Vagina (tissue), 2 donors: ENCODE measurements at regions not wholly inside any gene's neighbourhood (a gene's known extent, or its start where the extent isn't known, plus 50 kb on each side); places are given as distances from the start of the nearest gene placed in this dataset.

Experiments used
- POLR2AphosphoS5 ChIP-seq, 2 donors: sonication (generic); formaldehyde crosslinking; IDR thresholded peaks; one replicate each; pipeline ENCODE4 v1.9.0; 2017; ENCODE audit warnings: antibody characterized with exemption in 2 of 2, mild to moderate bottlenecking in 2 of 2, low read depth in 1 of 2; ENCODE audit not compliant: insufficient read depth in 1 of 2
- TF ChIP-seq, protein P1 (sequence below), 3 experiments: fragments of 450-650 bp in 2 of 3; fragments of 200-600 bp in 1 of 3; sonication (generic) in 1 of 3; IDR thresholded peaks; one replicate each; pipeline ENCODE4 v1.5.1; 2017 to 2019; ENCODE audit warnings: antibody characterized with exemption in 3 of 3, mild to moderate bottlenecking in 2 of 3, moderate library complexity in 2 of 3

- TF ChIP-seq, protein P1, sequence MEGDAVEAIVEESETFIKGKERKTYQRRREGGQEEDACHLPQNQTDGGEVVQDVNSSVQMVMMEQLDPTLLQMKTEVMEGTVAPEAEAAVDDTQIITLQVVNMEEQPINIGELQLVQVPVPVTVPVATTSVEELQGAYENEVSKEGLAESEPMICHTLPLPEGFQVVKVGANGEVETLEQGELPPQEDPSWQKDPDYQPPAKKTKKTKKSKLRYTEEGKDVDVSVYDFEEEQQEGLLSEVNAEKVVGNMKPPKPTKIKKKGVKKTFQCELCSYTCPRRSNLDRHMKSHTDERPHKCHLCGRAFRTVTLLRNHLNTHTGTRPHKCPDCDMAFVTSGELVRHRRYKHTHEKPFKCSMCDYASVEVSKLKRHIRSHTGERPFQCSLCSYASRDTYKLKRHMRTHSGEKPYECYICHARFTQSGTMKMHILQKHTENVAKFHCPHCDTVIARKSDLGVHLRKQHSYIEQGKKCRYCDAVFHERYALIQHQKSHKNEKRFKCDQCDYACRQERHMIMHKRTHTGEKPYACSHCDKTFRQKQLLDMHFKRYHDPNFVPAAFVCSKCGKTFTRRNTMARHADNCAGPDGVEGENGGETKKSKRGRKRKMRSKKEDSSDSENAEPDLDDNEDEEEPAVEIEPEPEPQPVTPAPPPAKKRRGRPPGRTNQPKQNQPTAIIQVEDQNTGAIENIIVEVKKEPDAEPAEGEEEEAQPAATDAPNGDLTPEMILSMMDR (IDR thresholded peaks at IDR 0.05), result no peak
- TF ChIP-seq POLR2AphosphoS5 (IDR thresholded peaks at IDR 0.05; ENCODE audit: insufficient read depth in 1 of 2, low read depth in 1 of 2), result no peak
Observed at GRCh38 chr11:44407211-44407996, 97.5 kb upstream of the ALX4 start.
